Sigmoid colon (tissue), 6 donors: ENCODE measurements at regions not wholly inside any gene's neighbourhood (a gene's known extent, or its start where the extent isn't known, plus 50 kb on each side); places are given as distances from the start of the nearest gene placed in this dataset.

Experiments
- DNase-seq: peaks from one replicate; pipeline ENCODE4 v3.0.0-alpha.2; 2019
- H3K27ac ChIP-seq, 4 donors: fragments of 200-600 bp; sonication (generic); one replicate each; pipeline ENCODE4 v1.5.1; 2016 to 2019; ENCODE audit warnings: mild to moderate bottlenecking in 1 of 4
- H3K27me3 ChIP-seq, 3 donors: fragments of 200-600 bp; sonication (generic); one replicate each; pipeline ENCODE4 v1.5.1; 2019; ENCODE audit warnings: mild to moderate bottlenecking in 1 of 3
- H3K36me3 ChIP-seq, 4 donors: fragments of 200-600 bp; sonication (generic); one replicate each; pipeline ENCODE4 v1.5.1; 2016 to 2019
- H3K4me1 ChIP-seq, 4 donors: fragments of 200-600 bp; sonication (generic); one replicate each; pipeline ENCODE4 v1.5.1; 2017 to 2019
- H3K4me3 ChIP-seq, 4 donors: fragments of 200-600 bp; sonication (generic); one replicate each; pipeline ENCODE4 v1.5.1; 2017 to 2019; ENCODE audit warnings: mild to moderate bottlenecking in 2 of 4, moderate library complexity in 1 of 4
- H3K9me3 ChIP-seq, 4 donors: fragments of 200-600 bp in 3 of 4; sonication (generic) in 3 of 4; one replicate each; pipeline versions ENCODE4 v1.5.1 to v1.6.1; 2013 to 2019
- CTCF ChIP-seq, 4 experiments: fragments of 450-650 bp in 3 of 4; fragments of 200-600 bp in 1 of 4; IDR thresholded peaks; one replicate each; pipeline ENCODE4 v1.5.1; 2016 to 2019; ENCODE audit warnings: antibody characterized with exemption in 4 of 4, mild to moderate bottlenecking in 3 of 4, moderate library complexity in 2 of 4
- EP300 ChIP-seq, 4 donors: sonication (generic); formaldehyde crosslinking; IDR thresholded peaks; one replicate each; pipeline ENCODE4 v1.6.1; 2017; ENCODE audit warnings: antibody characterized with exemption in 4 of 4
- POLR2A ChIP-seq, 2 donors: fragments of 450-650 bp; IDR thresholded peaks; one replicate each; pipeline ENCODE4 v1.6.1; 2016; ENCODE audit warnings: antibody characterized with exemption in 2 of 2, mild to moderate bottlenecking in 2 of 2, moderate library complexity in 2 of 2
- POLR2AphosphoS5 ChIP-seq, 4 donors: sonication (generic); formaldehyde crosslinking; IDR thresholded peaks; one replicate each; pipeline ENCODE4 v1.6.1; 2017; ENCODE audit warnings: antibody characterized with exemption in 4 of 4
- WGBS, 2 donors: extraction: QIAGEN DNeasy Blood & Tissue Kit; methylation state at CpG; one replicate each; pipeline ENCODE4 v1.1.7; 2013; 5-methylcytosine and 5-hydroxymethylcytosine counted together
- intact Hi-C: fragments of 100-400 bp; cut with DNase I; formaldehyde crosslinking; loops from one replicate; pipeline ENCODE4 v1.15.1; 2023
- donor health status: healthy with polysubstance abuse.
- donor health status: healthy.

GRCh38 chr1:232178191-232178590, 451.7 kb downstream of the SIPA1L2 start:
- Histone ChIP-seq H3K4me3 (no peak overlapping the region), H3K9me3 (no peaks in the 10 kb centered on the region), H3K27me3 (no peaks in the 10 kb centered on the region), H3K27ac (no peak overlapping the region), H3K4me1 (no peaks in the 10 kb centered on the region), H3K36me3 (no peaks in the 10 kb centered on the region)
- no peak for TF ChIP-seq CTCF (IDR thresholded peaks at IDR 0.05)
- DNase-seq = no peak
- 84 to 86% methylated on average over 2 of the region's 2 CpGs for WGBS, 2 donors
- intact Hi-C loops = no loop called here

GRCh38 chr1:232177438-232177837, 452.5 kb downstream of the SIPA1L2 start:
- H3K4me3 ChIP-seq = no peak overlapping the region
- TF ChIP-seq CTCF (IDR thresholded peaks at IDR 0.05) = no peak
- TF ChIP-seq EP300 (IDR thresholded peaks at IDR 0.05) = no peak
- no peak for TF ChIP-seq POLR2AphosphoS5 (IDR thresholded peaks at IDR 0.05)
- TF ChIP-seq POLR2A (IDR thresholded peaks at IDR 0.05) = no peak
- DNase-seq = no peak
- intact Hi-C loops = no loop called here
- H3K27ac ChIP-seq = no peak overlapping the region
- no peaks in the 10 kb centered on the region for H3K27me3 ChIP-seq
- no peaks in the 10 kb centered on the region for H3K9me3 ChIP-seq
- no peaks in the 10 kb centered on the region for H3K36me3 ChIP-seq
- WGBS, 2 donors = 93 to 95% methylated on average over 2 of the region's 2 CpGs
- no peaks in the 10 kb centered on the region for H3K4me1 ChIP-seq

DNA sequence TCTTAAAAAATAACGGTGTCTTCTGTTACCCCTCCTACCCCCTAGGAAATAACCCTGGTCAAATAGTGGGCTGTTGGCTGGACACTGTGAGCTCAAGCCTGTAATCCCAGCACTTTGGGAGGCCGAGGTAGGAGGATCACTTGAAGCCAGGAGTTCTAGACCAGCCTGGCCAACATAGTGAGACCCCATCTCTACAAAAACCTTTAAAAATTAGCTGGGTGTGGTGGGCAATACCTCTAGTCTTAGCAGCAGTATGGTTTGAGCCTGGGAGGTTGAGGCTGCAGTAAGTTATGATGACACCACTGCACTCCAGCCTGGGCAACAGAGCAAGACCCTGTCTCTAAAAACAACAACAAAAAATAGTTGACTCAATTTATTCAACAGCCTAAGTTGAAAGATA, 453.7 kb downstream of the SIPA1L2 start:
- no peak overlapping the region for H3K27ac ChIP-seq
- no peak for DNase-seq
- no peak overlapping the region for H3K4me3 ChIP-seq
- TF ChIP-seq POLR2A (IDR thresholded peaks at IDR 0.05) = no peak
- TF ChIP-seq POLR2AphosphoS5 (IDR thresholded peaks at IDR 0.05) = no peak
- no peak for TF ChIP-seq CTCF (IDR thresholded peaks at IDR 0.05)
- TF ChIP-seq EP300 (IDR thresholded peaks at IDR 0.05) = no peak
- no peaks in the 10 kb centered on the region for H3K27me3 ChIP-seq
- WGBS, 2 donors = 89 to 90% methylated on average over 2 of the region's 2 CpGs
- no peaks in the 10 kb centered on the region for H3K9me3 ChIP-seq
- no peaks in the 10 kb centered on the region for H3K36me3 ChIP-seq
- no peaks in the 10 kb centered on the region for H3K4me1 ChIP-seq
- intact Hi-C loops = no loop called here

GRCh38 chr1:232174306-232174705, 455.6 kb downstream of the SIPA1L2 start:
- Histone ChIP-seq H3K27me3 (no peaks in the 10 kb centered on the region), H3K4me3 (no peak overlapping the region), H3K9me3 (no peaks in the 10 kb centered on the region), H3K36me3 (no peaks in the 10 kb centered on the region), H3K27ac (no peak overlapping the region), H3K4me1 (no peaks in the 10 kb centered on the region)
- 53 to 72% methylated on average over 5 of the region's 5 CpGs for WGBS, 2 donors
- TF ChIP-seq CTCF (IDR thresholded peaks at IDR 0.05) = no peak
- TF ChIP-seq EP300 (IDR thresholded peaks at IDR 0.05) = no peak
- no peak for TF ChIP-seq POLR2AphosphoS5 (IDR thresholded peaks at IDR 0.05)
- no peak for TF ChIP-seq POLR2A (IDR thresholded peaks at IDR 0.05)
- DNase-seq = no peak
- intact Hi-C loops = no loop called here

DNA sequence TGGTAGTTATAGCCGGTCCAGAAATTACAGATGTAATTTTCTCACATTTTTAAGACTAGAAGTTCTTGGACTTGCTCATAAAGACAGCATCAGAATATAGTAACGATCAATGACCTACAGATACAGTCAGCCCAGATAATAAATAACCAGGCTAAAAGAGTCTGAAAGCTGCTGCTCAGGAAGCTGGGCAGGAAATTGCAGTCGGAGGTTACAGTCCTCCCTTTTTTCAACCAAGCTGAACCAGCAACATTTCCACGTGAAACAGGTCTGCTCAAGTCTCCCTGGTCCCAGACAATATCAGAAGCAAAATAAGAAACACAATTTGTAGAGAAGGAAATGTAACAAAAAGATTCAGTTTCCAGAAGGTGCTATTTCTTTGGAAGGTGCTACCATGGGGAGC, 457.4 kb downstream of the SIPA1L2 start:
- H3K9me3 ChIP-seq = no peaks in the 10 kb centered on the region
- no peaks in the 10 kb centered on the region for H3K36me3 ChIP-seq
- H3K4me3 ChIP-seq = no peak overlapping the region
- intact Hi-C loops = no loop called here
- no peak for DNase-seq
- TF ChIP-seq CTCF (IDR thresholded peaks at IDR 0.05) = no peak
- TF ChIP-seq POLR2AphosphoS5 (IDR thresholded peaks at IDR 0.05) = no peak
- no peak for TF ChIP-seq EP300 (IDR thresholded peaks at IDR 0.05)
- TF ChIP-seq POLR2A (IDR thresholded peaks at IDR 0.05) = no peak
- no peaks in the 10 kb centered on the region for H3K27me3 ChIP-seq
- no peaks in the 10 kb centered on the region for H3K4me1 ChIP-seq
- H3K27ac ChIP-seq = no peak overlapping the region
- WGBS, 2 donors = 44 to 63% methylated on average over 4 of the region's 4 CpGs
